GM12864 (cell line): ENCODE measurements at regions not wholly inside any gene's neighbourhood (a gene's known extent, or its start where the extent isn't known, plus 50 kb on each side); places are given as distances from the start of the nearest gene placed in this dataset.

Experiments used
- DNase-seq: peaks from one replicate; pipeline ENCODE4 v3.0.0-alpha.2; 2011; ENCODE audit warnings: low read depth
- H3K4me3 ChIP-seq: 2 replicates; pipeline ENCODE4 v1.5.1; 2011; ENCODE audit warnings: mild to moderate bottlenecking, low read depth, low read length, control low read depth
- TF ChIP-seq, protein P1 (sequence below): IDR thresholded peaks from 2 replicates; pipeline ENCODE4 v1.5.1; 2011; ENCODE audit warnings: low read depth, mild to moderate bottlenecking, moderate library complexity, low read length, control low read depth, inconsistent platforms; ENCODE audit errors: missing control alignments

DNA sequence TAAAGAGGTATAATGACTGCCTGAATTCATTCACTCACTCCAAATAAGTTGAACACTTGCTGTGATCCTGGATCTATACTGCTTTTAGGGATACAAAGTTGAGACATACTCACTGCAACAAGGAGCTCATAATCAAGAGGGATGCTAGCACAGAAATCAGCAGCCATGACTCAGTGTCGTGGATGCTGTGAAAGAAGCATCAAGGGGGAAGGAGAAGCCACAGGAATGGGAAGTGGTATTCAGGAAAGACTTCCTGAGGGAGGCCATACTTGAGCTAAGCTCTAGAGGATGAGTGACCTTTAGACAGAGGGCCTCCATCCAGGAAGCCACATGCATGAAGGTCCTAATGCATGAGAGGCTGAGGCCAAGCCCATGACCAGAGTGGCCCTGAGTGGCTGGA lies 245.7 kb upstream of the RORA start:
- H3K4me3 ChIP-seq = no peak overlapping the region
- TF ChIP-seq, protein P1, sequence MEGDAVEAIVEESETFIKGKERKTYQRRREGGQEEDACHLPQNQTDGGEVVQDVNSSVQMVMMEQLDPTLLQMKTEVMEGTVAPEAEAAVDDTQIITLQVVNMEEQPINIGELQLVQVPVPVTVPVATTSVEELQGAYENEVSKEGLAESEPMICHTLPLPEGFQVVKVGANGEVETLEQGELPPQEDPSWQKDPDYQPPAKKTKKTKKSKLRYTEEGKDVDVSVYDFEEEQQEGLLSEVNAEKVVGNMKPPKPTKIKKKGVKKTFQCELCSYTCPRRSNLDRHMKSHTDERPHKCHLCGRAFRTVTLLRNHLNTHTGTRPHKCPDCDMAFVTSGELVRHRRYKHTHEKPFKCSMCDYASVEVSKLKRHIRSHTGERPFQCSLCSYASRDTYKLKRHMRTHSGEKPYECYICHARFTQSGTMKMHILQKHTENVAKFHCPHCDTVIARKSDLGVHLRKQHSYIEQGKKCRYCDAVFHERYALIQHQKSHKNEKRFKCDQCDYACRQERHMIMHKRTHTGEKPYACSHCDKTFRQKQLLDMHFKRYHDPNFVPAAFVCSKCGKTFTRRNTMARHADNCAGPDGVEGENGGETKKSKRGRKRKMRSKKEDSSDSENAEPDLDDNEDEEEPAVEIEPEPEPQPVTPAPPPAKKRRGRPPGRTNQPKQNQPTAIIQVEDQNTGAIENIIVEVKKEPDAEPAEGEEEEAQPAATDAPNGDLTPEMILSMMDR = no peak
- no peak for DNase-seq

DNA sequence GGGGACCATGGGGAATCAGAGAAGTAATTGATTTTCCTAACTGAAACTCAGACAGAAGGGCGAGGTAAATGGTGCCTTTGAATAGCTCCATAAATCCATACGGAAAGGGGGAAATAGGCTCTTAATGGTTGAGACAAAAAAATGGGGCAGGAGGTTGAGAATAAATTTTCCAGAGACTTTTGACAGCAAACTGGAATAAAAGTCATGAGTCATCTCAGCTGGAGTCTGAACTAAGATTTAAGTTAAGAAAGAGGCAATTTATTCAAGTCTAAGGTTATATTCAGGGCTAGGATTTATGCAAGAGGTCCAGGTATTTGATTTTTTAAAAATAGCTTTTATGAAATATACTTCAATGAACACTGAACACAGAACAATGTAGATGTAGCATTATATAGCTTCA lies 238.7 kb upstream of the RORA start:
- DNase-seq = no peak
- H3K4me3 ChIP-seq = no peak overlapping the region
- TF ChIP-seq, protein P1 = no peak

DNA sequence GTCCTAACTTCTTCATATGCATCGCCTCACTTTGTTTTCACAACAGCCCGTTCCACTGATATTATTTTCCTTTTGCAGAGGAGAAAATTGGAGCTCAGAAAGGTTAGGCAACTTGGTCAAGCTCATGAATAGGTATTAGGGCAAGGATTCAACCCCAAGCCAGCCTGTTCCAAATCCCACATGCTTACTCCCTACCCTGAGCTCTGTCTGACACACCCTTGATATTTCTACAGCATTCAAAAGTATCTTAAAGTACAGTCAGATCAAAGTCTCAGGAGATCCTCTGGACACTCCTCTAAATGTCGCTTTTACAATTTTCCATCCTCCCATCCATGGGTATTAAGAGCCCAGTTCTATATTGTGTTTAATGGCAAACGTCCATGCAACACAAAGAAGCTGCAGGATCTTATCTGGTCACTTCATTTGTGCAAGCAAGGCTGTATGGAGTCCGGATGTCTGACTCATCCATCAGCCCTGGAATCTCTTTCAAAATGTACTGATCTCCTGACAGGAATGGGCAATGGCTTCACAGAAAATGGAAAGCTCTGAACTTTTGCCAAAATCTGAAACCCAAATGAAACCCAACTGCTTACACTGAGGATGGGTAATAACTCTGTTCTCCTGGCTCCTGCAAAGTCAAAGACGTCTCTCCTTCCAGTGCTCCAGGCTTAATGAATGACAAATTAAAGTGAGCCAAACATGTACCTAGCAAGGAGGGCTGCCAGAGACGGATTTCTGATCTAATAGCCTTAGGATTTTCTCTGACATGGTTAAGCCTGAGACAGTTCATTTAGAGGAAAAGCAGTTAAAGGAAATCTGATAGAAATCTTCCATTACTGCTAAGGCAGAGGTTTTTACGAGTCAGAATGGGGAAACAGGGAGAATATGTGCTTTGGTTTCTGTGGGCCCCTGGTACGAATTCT lies 230.9 kb upstream of the RORA start:
- TF ChIP-seq, protein P1 = no peak

DNA sequence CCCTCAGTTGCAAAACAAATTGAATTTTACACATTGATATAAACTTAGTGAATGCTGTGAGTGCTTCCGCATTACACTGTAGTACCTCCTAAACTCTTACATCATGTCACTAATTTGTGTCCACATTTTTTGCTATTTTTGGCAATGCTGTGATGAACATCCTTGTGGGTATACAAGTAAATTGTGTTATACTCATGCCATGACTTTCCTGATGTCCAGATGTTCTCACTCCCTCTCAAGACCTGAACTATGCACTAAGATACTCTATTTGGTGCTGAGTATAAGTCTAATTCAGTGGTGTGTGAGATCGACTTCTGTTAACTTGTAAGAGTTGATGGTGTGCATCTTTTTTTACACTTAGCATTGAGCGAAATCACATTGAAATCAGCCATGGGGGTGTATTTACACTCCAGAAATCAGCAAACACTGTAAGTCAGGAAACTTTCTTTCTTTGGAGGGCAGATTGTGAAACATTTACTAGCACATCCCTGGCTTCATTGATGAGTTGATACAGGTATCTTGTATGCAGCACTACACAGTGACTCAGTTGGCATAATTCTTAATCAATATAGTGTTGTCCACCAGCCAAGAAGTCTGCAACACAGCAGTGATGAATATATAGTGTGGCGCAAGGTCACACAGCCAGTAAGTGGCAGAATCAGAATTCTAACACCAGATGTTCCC lies 228.1 kb upstream of the RORA start:
- DNase-seq = no peak
- TF ChIP-seq, protein P1 = no peak
- H3K4me3 ChIP-seq = no peak overlapping the region

More for the DNA sequence above, 230.9 kb upstream of the RORA start:
- H3K4me3 ChIP-seq = no peak overlapping the region
- no peak for DNase-seq

DNA sequence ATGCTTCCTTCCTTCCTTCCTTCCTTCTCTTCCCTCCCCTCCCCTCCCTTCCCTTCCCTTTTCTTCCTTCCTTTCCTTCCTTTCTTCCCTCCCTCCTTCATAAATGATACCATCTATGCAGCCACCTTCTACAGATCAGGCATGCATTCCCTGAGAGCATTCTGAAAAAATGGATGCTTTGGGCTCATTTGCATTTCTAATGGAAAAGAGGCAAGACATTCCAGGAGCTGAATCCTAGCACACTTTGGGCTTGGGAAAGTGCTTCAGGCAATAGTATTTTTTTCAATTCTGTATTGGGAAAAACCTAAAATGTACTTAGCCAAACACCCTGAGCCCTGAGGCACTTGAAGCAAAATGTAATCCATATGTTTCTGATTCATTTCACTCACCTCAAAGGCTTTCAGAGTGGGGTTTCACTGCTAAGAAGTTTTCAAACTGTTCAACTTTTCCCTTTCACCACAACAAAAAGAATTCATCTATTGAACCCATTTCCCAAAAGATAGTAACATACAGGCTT lies 220.1 kb upstream of the RORA start:
- H3K4me3 ChIP-seq = no peak overlapping the region
- DNase-seq = no peak
- TF ChIP-seq, protein P1 = no peak

DNA sequence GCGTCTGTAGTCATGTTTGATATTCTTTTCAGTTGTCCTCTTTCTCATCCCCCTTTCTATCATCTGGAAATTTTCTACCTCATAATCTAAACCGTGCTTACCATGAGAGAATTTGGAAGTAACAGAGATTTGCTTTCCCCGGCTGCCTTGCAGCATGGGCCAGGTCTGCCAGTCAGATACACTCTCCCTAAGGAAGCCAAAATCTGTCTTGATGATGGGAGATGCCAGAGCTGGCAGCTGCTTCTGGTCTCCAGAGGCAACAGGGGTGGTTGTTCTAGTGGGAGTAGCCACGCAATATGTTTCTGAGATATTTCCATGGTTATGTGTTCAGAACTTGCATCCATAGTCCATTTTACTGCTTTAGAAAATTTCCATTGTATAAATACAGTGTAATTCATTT lies 218.9 kb upstream of the RORA start:
- DNase-seq = no peak
- TF ChIP-seq, protein P1 = no peak
- H3K4me3 ChIP-seq = no peak overlapping the region

DNA sequence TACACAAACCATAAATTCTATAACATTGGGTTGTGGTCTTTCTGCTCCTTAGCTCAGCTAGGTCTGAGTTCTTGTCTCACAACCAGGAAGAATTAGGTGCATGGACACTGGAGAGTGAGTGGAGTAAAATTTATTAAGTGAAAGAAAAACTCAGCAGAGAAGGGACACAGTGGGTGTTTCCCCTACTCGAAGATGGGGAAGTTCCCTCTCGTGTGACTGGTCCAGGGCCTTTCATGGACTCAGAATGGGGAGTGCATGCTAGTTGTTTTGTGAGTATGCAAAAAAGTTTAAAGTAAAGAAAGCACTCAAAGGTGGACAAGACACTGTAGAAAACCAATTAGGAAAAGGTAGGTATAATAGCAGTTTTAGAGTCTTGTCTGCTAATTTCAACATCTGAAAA lies 215.5 kb upstream of the RORA start:
- no peak overlapping the region for H3K4me3 ChIP-seq
- TF ChIP-seq, protein P1 = no peak
- no peak for DNase-seq
